ENCODE measurements at regions not wholly inside any gene's neighbourhood (a gene's known extent, or its start where the extent isn't known, plus 50 kb on each side); places are given as distances from the start of the nearest gene placed in this dataset.

DNA sequence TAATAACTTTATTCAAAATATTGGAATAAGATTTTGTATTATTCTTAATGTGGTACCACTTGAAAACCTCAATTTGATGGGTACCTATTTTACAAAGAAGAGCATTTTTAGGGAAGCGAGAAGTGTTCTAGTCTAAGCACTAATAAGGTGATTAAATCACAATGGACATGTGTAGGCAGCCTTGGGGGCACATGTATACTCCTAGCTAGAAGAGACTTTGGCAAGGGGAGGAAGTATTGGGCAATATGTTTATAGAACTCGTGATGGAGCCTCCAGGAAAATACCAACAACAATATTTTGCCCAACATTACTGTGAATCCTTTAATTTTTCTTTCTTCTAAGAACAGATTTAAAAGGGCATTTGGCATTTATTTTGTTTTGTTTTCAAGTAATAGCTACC lies 280.3 kb downstream of the ADAMTS20 start:
- TF ChIP-seq, protein P1, sequence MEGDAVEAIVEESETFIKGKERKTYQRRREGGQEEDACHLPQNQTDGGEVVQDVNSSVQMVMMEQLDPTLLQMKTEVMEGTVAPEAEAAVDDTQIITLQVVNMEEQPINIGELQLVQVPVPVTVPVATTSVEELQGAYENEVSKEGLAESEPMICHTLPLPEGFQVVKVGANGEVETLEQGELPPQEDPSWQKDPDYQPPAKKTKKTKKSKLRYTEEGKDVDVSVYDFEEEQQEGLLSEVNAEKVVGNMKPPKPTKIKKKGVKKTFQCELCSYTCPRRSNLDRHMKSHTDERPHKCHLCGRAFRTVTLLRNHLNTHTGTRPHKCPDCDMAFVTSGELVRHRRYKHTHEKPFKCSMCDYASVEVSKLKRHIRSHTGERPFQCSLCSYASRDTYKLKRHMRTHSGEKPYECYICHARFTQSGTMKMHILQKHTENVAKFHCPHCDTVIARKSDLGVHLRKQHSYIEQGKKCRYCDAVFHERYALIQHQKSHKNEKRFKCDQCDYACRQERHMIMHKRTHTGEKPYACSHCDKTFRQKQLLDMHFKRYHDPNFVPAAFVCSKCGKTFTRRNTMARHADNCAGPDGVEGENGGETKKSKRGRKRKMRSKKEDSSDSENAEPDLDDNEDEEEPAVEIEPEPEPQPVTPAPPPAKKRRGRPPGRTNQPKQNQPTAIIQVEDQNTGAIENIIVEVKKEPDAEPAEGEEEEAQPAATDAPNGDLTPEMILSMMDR (tag by site-specific recombination; IDR thresholded peaks at IDR 0.05), result no peak
- TF ChIP-seq YY1 (tag by site-specific recombination; IDR thresholded peaks at IDR 0.05) (no peak), MEIS1 (CRISPR knock-in tag; IDR thresholded peaks at IDR 0.05; ENCODE audit: borderline replicate concordance) (no peak), SETDB1 (IDR thresholded peaks at IDR 0.05; ENCODE audit: insufficient read length, low read length) (no peak), ZNF416 (tag by site-specific recombination; IDR thresholded peaks at IDR 0.05) (no peak), SP2 (tag by site-specific recombination; IDR thresholded peaks at IDR 0.05) (no peak), ZNF292 (tag by site-specific recombination; IDR thresholded peaks at IDR 0.05; ENCODE audit: borderline replicate concordance, low read depth) (no peak), ZNF555 (tag by site-specific recombination; conservative IDR thresholded peaks at IDR 0.05) (no peak)
- TF ChIP-seq, protein P2, sequence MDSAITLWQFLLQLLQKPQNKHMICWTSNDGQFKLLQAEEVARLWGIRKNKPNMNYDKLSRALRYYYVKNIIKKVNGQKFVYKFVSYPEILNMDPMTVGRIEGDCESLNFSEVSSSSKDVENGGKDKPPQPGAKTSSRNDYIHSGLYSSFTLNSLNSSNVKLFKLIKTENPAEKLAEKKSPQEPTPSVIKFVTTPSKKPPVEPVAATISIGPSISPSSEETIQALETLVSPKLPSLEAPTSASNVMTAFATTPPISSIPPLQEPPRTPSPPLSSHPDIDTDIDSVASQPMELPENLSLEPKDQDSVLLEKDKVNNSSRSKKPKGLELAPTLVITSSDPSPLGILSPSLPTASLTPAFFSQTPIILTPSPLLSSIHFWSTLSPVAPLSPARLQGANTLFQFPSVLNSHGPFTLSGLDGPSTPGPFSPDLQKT (IDR thresholded peaks at IDR 0.05; ENCODE audit: borderline replicate concordance, low read depth, low read length), result no peak
- TF ChIP-seq, protein P3, sequence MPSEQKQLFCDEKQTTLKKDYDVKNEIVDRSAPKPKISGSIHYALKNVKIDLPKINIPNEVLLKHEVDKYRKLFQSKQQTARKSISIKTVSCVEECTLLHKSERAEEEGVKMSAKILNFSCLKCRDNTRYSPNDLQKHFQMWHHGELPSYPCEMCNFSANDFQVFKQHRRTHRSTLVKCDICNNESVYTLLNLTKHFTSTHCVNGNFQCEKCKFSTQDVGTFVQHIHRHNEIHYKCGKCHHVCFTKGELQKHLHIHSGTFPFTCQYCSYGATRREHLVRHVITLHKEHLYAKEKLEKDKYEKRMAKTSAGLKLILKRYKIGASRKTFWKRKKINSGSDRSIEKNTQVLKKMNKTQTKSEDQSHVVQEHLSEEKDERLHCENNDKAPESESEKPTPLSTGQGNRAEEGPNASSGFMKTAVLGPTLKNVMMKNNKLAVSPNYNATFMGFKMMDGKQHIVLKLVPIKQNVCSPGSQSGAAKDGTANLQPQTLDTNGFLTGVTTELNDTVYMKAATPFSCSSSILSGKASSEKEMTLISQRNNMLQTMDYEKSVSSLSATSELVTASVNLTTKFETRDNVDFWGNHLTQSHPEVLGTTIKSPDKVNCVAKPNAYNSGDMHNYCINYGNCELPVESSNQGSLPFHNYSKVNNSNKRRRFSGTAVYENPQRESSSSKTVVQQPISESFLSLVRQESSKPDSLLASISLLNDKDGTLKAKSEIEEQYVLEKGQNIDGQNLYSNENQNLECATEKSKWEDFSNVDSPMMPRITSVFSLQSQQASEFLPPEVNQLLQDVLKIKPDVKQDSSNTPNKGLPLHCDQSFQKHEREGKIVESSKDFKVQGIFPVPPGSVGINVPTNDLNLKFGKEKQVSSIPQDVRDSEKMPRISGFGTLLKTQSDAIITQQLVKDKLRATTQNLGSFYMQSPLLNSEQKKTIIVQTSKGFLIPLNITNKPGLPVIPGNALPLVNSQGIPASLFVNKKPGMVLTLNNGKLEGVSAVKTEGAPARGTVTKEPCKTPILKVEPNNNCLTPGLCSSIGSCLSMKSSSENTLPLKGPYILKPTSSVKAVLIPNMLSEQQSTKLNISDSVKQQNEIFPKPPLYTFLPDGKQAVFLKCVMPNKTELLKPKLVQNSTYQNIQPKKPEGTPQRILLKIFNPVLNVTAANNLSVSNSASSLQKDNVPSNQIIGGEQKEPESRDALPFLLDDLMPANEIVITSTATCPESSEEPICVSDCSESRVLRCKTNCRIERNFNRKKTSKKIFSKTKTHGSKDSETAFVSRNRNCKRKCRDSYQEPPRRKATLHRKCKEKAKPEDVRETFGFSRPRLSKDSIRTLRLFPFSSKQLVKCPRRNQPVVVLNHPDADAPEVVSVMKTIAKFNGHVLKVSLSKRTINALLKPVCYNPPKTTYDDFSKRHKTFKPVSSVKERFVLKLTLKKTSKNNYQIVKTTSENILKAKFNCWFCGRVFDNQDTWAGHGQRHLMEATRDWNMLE (tag by site-specific recombination; conservative IDR thresholded peaks at IDR 0.05; ENCODE audit: low read depth), result no peak
- TF ChIP-seq, protein P4, sequence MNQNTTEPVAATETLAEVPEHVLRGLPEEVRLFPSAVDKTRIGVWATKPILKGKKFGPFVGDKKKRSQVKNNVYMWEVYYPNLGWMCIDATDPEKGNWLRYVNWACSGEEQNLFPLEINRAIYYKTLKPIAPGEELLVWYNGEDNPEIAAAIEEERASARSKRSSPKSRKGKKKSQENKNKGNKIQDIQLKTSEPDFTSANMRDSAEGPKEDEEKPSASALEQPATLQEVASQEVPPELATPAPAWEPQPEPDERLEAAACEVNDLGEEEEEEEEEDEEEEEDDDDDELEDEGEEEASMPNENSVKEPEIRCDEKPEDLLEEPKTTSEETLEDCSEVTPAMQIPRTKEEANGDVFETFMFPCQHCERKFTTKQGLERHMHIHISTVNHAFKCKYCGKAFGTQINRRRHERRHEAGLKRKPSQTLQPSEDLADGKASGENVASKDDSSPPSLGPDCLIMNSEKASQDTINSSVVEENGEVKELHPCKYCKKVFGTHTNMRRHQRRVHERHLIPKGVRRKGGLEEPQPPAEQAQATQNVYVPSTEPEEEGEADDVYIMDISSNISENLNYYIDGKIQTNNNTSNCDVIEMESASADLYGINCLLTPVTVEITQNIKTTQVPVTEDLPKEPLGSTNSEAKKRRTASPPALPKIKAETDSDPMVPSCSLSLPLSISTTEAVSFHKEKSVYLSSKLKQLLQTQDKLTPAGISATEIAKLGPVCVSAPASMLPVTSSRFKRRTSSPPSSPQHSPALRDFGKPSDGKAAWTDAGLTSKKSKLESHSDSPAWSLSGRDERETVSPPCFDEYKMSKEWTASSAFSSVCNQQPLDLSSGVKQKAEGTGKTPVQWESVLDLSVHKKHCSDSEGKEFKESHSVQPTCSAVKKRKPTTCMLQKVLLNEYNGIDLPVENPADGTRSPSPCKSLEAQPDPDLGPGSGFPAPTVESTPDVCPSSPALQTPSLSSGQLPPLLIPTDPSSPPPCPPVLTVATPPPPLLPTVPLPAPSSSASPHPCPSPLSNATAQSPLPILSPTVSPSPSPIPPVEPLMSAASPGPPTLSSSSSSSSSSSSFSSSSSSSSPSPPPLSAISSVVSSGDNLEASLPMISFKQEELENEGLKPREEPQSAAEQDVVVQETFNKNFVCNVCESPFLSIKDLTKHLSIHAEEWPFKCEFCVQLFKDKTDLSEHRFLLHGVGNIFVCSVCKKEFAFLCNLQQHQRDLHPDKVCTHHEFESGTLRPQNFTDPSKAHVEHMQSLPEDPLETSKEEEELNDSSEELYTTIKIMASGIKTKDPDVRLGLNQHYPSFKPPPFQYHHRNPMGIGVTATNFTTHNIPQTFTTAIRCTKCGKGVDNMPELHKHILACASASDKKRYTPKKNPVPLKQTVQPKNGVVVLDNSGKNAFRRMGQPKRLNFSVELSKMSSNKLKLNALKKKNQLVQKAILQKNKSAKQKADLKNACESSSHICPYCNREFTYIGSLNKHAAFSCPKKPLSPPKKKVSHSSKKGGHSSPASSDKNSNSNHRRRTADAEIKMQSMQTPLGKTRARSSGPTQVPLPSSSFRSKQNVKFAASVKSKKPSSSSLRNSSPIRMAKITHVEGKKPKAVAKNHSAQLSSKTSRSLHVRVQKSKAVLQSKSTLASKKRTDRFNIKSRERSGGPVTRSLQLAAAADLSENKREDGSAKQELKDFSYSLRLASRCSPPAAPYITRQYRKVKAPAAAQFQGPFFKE (tag by site-specific recombination; IDR thresholded peaks at IDR 0.05; ENCODE audit: borderline replicate concordance), result no peak
- TF ChIP-seq, protein P5, sequence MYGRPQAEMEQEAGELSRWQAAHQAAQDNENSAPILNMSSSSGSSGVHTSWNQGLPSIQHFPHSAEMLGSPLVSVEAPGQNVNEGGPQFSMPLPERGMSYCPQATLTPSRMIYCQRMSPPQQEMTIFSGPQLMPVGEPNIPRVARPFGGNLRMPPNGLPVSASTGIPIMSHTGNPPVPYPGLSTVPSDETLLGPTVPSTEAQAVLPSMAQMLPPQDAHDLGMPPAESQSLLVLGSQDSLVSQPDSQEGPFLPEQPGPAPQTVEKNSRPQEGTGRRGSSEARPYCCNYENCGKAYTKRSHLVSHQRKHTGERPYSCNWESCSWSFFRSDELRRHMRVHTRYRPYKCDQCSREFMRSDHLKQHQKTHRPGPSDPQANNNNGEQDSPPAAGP (tag by site-specific recombination; IDR thresholded peaks at IDR 0.05), result no peak
